ENCODE measurements at regions not wholly inside any gene's neighbourhood (a gene's known extent, or its start where the extent isn't known, plus 50 kb on each side); places are given as distances from the start of the nearest gene placed in this dataset.
"Not testable (repeated sequence)": the region's sequence is repeated elsewhere in the genome, so short reads cannot be mapped to it uniquely, and the experiment has no call there.

GRCh38 chr16:16754992-16755667 is 376.2 kb downstream of the NPIPA7 start:
- not testable (repeated sequence) for TF ChIP-seq POLR2A, CTCF (IDR thresholded peaks at IDR 0.05)

Measured in body of pancreas (tissue), 4 donors.